ENCODE measurements at regions not wholly inside any gene's neighbourhood (a gene's known extent, or its start where the extent isn't known, plus 50 kb on each side); places are given as distances from the start of the nearest gene placed in this dataset.

GRCh38 chr21:35168735-35169134 is 119.6 kb upstream of the RUNX1 start:
- no peak overlapping the region for H3K9ac ChIP-seq (replicated peaks; ENCODE audit: extremely low read depth, insufficient read depth, low read length)
- H3K4me1 ChIP-seq (ENCODE audit: control insufficient read depth, extremely low read depth, insufficient read depth, low read length): no peaks in the 10 kb centered on the region
- dilution Hi-C loops (cut with MboI; ENCODE audit: extremely low pct_ligation_motif_present, low sequenced_read_pairs): no loop called here
- no peak overlapping the region for H2AFZ ChIP-seq (ENCODE audit: low read depth, low read length)
- no peaks in the 10 kb centered on the region for H3K9me1 ChIP-seq (replicated peaks; ENCODE audit: control insufficient read depth, extremely low read depth, insufficient read depth, low read length)
- no TSS peak for BruUV-seq (replicated peaks)
- peaks cover 2 to 5% of the 10 kb centered on the region in 2 experiments for H3K27me3 ChIP-seq (ENCODE audit: control insufficient read depth in 2 of 2, insufficient read depth in 2 of 2, low read length in 2 of 2)
- POLR2A ChIA-PET: no interaction called here
- H3K4me2 ChIP-seq (ENCODE audit: insufficient read depth, low read length): no peak overlapping the region
- CTCF ChIA-PET: no interaction called here
- no peak for FAIRE-seq
- no peaks in the 10 kb centered on the region for H3K9me3 ChIP-seq (replicated peaks; ENCODE audit: control insufficient read depth, insufficient read depth, low read length)
- no peaks in the 10 kb centered on the region for H3K36me3 ChIP-seq (ENCODE audit: control insufficient read depth in 2 of 2, extremely low read depth in 1 of 2, insufficient read depth in 2 of 2, low read length in 2 of 2)
- no peaks in the 10 kb centered on the region for H3K79me2 ChIP-seq (ENCODE audit: control insufficient read depth, insufficient read depth, low read length)
- no peak overlapping the region for H3K27ac ChIP-seq (ENCODE audit: insufficient read depth, low read depth, low read length)
- DNase-seq (ENCODE audit: low read depth, low spot score): no peak
- no peak overlapping the region for H3K4me3 ChIP-seq (replicated peaks in 1 of 3; ENCODE audit: insufficient read depth in 1 of 3, low read depth in 1 of 3, low read length in 3 of 3)
- H4K20me1 ChIP-seq (replicated peaks; ENCODE audit: control insufficient read depth, extremely low read depth, insufficient read depth, low read length): no peaks in the 10 kb centered on the region
- intact Hi-C loops (cut with micrococcal nuclease): no loop called here
- no peak for TF ChIP-seq FOS (IDR thresholded peaks at IDR 0.05; ENCODE audit: borderline replicate concordance, insufficient read depth, low read length)
- TF ChIP-seq EZH2 (IDR thresholded peaks at IDR 0.05; ENCODE audit: borderline replicate concordance, low read depth, low read length, severe bottlenecking): no peak
- no peak for TF ChIP-seq POLR2A (IDR thresholded peaks at IDR 0.05; ENCODE audit: low read depth, low read length)
- no peak for TF ChIP-seq MYC (IDR thresholded peaks at IDR 0.05; ENCODE audit: low read depth, low read length)
- TF ChIP-seq JUN (IDR thresholded peaks at IDR 0.05; ENCODE audit: borderline replicate concordance, insufficient read depth, insufficient read length, low read depth): no peak
- TF ChIP-seq GATA2 (IDR thresholded peaks at IDR 0.05; ENCODE audit: insufficient read depth, insufficient read length, low read depth, low read length): no peak
- TF ChIP-seq MAX (IDR thresholded peaks at IDR 0.05; ENCODE audit: insufficient read depth, insufficient read length): no peak
- no peak for TF ChIP-seq CTCF (IDR thresholded peaks at IDR 0.05; ENCODE audit: extremely low read depth in 1 of 2, insufficient read depth in 1 of 2, low read depth in 1 of 2, low read length in 2 of 2)
- TF ChIP-seq POLR2AphosphoS5 (IDR thresholded peaks at IDR 0.05; ENCODE audit: insufficient read depth, low read depth, low read length): no peak

Measured in endothelial cell of umbilical vein (primary cell).